DOHH2 (cell line): ENCODE measurements at regions not wholly inside any gene's neighbourhood (a gene's known extent, or its start where the extent isn't known, plus 50 kb on each side); places are given as distances from the start of the nearest gene placed in this dataset.
"Not testable (repeated sequence)": the region's sequence is repeated elsewhere in the genome, so short reads cannot be mapped to it uniquely, and the experiment has no call there.

ENCODE experiments used
- H3F3A ChIP-seq: fragments of 200-600 bp; sonication (generic), shearing (Covaris generic); 2 replicates; pipeline ENCODE4 v1.6.0; 2016; ENCODE audit warnings: antibody characterized with exemption, mild to moderate bottlenecking; ENCODE audit not compliant: control insufficient read depth, insufficient read depth
- H3K27ac ChIP-seq: fragments of 200-600 bp; sonication (generic); 2 replicates; pipeline ENCODE4 v1.5.1; 2014; ENCODE audit warnings: low read depth, mild to moderate bottlenecking, low read length, moderate library complexity
- H3K27me3 ChIP-seq: fragments of 200-600 bp; sonication (generic); 2 replicates; pipeline ENCODE4 v1.6.1; 2014; ENCODE audit warnings: mild to moderate bottlenecking, low read length, mixed read lengths; ENCODE audit not compliant: control insufficient read depth
- H3K36me3 ChIP-seq: fragments of 200-600 bp; sonication (generic); 2 replicates; pipeline ENCODE4 v1.6.1; 2014; ENCODE audit warnings: mild to moderate bottlenecking, low read length, moderate library complexity, mixed read lengths; ENCODE audit not compliant: control insufficient read depth
- H3K4me1 ChIP-seq: fragments of 200-600 bp; sonication (generic); 2 replicates; pipeline ENCODE4 v1.6.1; 2014; ENCODE audit warnings: mild to moderate bottlenecking, low read length, mixed read lengths; ENCODE audit not compliant: control insufficient read depth
- H3K4me2 ChIP-seq: fragments of 200-600 bp; sonication (generic); 2 replicates; pipeline ENCODE4 v1.6.0; 2014; ENCODE audit warnings: mild to moderate bottlenecking, low read length, moderate library complexity
- H3K4me3 ChIP-seq: fragments of 200-600 bp; sonication (generic); 2 replicates; pipeline ENCODE4 v1.5.1; 2014; ENCODE audit warnings: mild to moderate bottlenecking, low read length, mixed read lengths
- H3K79me2 ChIP-seq: fragments of 200-600 bp; sonication (generic); 2 replicates; pipeline ENCODE4 v1.6.1; 2014; ENCODE audit warnings: mild to moderate bottlenecking, low read length, mixed read lengths; ENCODE audit not compliant: control insufficient read depth
- H3K9me2 ChIP-seq: fragments of 200-600 bp; sonication (generic); replicated peaks from 2 replicates; pipeline ENCODE4 v1.6.1; 2014; ENCODE audit warnings: mild to moderate bottlenecking, low read length, mixed read lengths; ENCODE audit not compliant: control insufficient read depth
- H3K9me3 ChIP-seq: fragments of 200-600 bp; sonication (generic); 2 replicates; pipeline ENCODE4 v1.6.1; 2014; ENCODE audit warnings: antibody characterized with exemption, low read length, mixed read lengths; ENCODE audit not compliant: control insufficient read depth, insufficient read depth
- H4K20me1 ChIP-seq: fragments of 200-600 bp; sonication (generic); 2 replicates; pipeline ENCODE4 v1.6.0; 2014; ENCODE audit warnings: low read depth, mild to moderate bottlenecking, antibody characterized with exemption, low read length, moderate library complexity; ENCODE audit not compliant: control insufficient read depth, insufficient read depth
- EZH2phosphoT487 ChIP-seq: fragments of 200-600 bp; sonication (generic); IDR thresholded peaks from 2 replicates; pipeline ENCODE4 v1.6.1; 2017; ENCODE audit warnings: borderline replicate concordance, mild to moderate bottlenecking, antibody characterized with exemption, low read length, moderate library complexity, mixed read lengths
- TF ChIP-seq, protein P1 (sequence below): fragments of 200-600 bp; sonication (generic); IDR thresholded peaks from one replicate; pipeline ENCODE4 v1.5.1; 2014; ENCODE audit warnings: antibody characterized with exemption, mild to moderate bottlenecking, low read depth, low read length; ENCODE audit not compliant: poor library complexity, severe bottlenecking

DNA sequence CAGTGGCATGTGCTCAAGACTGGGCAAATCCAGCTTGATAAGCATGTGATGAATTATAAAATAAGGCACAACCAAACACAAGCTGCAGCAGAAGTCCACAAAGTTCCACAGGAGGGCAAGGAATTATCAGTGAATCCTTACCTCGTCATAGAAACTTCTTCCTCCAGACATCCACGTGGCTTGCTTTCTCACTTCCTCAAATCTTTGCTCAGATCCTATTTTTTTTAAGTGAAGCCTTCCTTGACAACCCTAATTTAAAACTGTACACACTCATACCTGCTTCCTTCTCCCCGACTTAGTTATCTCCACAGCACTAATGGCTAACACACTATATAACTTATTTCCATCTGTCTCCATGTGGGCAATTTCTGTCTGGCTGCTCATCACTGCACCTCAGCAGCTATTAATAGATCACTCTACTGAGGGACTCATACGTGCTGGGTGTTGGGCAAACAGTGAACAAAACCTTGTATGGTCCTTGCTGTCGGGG lies 320.7 kb downstream of the KLF13 start:
- not testable (repeated sequence) for H3K4me1 ChIP-seq, H3K27me3 ChIP-seq, H4K20me1 ChIP-seq, H3K27ac ChIP-seq, H3K9me2 ChIP-seq, H3K79me2 ChIP-seq, H3F3A ChIP-seq, H3K4me3 ChIP-seq, H3K36me3 ChIP-seq, H3K4me2 ChIP-seq, H3K9me3 ChIP-seq

- not testable (repeated sequence) for H3K9me3 ChIP-seq, H3K4me1 ChIP-seq, H3K27me3 ChIP-seq, H3K9me2 ChIP-seq, H3K4me2 ChIP-seq, H3K36me3 ChIP-seq, H3K27ac ChIP-seq, H3K79me2 ChIP-seq, H3F3A ChIP-seq, H3K4me3 ChIP-seq, H4K20me1 ChIP-seq
Observed at GRCh38 chr15:31649634-31650033, 323.0 kb downstream of the KLF13 start.

- H3K27me3 ChIP-seq, H3K9me2 ChIP-seq, H3K27ac ChIP-seq, H3K4me3 ChIP-seq, H3K4me1 ChIP-seq, H3K79me2 ChIP-seq, H4K20me1 ChIP-seq, H3F3A ChIP-seq, H3K4me2 ChIP-seq, H3K36me3 ChIP-seq, H3K9me3 ChIP-seq: not testable (repeated sequence)
Observed at GRCh38 chr15:31650055-31650701, 323.5 kb downstream of the KLF13 start.

DNA sequence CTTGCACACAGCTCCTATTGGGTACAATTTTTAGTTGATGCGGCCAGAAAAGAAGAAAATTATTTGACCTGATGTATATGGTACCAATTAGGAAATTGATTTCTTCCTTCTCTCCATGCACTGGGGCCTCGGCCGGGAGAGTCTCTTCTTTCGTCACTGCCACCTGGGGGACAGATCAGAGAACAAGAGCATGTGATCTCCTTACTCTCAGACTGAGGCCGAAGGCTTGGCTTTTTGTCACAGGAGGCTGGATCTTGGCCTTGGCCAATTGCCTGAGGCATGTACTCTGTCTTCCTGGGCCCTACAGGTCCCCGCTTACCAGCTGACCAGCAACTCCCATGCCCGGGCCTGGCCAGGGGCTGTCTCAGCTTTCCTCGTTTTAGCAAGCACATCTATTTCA lies 330.3 kb downstream of the KLF13 start:
- not testable (repeated sequence) for H3K4me2 ChIP-seq, H3K27ac ChIP-seq, H3K4me3 ChIP-seq, H3K9me2 ChIP-seq, H3K4me1 ChIP-seq, H3K27me3 ChIP-seq, H3K36me3 ChIP-seq, H4K20me1 ChIP-seq, H3K79me2 ChIP-seq, H3K9me3 ChIP-seq, H3F3A ChIP-seq

- Histone ChIP-seq H3F3A (no peaks in the 10 kb centered on the region), H3K4me2 (no peak overlapping the region)
Observed at GRCh38 chr15:31660816-31661215, 334.2 kb downstream of the KLF13 start.

GRCh38 chr15:31665732-31666131 lies 339.1 kb downstream of the KLF13 start:
- H3F3A ChIP-seq, H3K9me2 ChIP-seq, H3K9me3 ChIP-seq, H4K20me1 ChIP-seq, H3K79me2 ChIP-seq, H3K36me3 ChIP-seq, H3K27ac ChIP-seq, H3K4me2 ChIP-seq, H3K4me1 ChIP-seq, H3K27me3 ChIP-seq, H3K4me3 ChIP-seq: not testable (repeated sequence)

More at GRCh38 chr15:31660816-31661215, 334.2 kb downstream of the KLF13 start:
- Histone ChIP-seq H3K4me3 (no peak overlapping the region), H3K9me2 (no peaks in the 10 kb centered on the region), H3K27me3 (no peaks in the 10 kb centered on the region), H3K79me2 (no peaks in the 10 kb centered on the region), H3K4me1 (no peaks in the 10 kb centered on the region), H3K27ac (no peak overlapping the region), H3K9me3 (no peaks in the 10 kb centered on the region), H4K20me1 (no peaks in the 10 kb centered on the region), H3K36me3 (no peaks in the 10 kb centered on the region)
- TF ChIP-seq EZH2phosphoT487: no peak
- TF ChIP-seq, protein P1, sequence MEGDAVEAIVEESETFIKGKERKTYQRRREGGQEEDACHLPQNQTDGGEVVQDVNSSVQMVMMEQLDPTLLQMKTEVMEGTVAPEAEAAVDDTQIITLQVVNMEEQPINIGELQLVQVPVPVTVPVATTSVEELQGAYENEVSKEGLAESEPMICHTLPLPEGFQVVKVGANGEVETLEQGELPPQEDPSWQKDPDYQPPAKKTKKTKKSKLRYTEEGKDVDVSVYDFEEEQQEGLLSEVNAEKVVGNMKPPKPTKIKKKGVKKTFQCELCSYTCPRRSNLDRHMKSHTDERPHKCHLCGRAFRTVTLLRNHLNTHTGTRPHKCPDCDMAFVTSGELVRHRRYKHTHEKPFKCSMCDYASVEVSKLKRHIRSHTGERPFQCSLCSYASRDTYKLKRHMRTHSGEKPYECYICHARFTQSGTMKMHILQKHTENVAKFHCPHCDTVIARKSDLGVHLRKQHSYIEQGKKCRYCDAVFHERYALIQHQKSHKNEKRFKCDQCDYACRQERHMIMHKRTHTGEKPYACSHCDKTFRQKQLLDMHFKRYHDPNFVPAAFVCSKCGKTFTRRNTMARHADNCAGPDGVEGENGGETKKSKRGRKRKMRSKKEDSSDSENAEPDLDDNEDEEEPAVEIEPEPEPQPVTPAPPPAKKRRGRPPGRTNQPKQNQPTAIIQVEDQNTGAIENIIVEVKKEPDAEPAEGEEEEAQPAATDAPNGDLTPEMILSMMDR: no peak

DNA sequence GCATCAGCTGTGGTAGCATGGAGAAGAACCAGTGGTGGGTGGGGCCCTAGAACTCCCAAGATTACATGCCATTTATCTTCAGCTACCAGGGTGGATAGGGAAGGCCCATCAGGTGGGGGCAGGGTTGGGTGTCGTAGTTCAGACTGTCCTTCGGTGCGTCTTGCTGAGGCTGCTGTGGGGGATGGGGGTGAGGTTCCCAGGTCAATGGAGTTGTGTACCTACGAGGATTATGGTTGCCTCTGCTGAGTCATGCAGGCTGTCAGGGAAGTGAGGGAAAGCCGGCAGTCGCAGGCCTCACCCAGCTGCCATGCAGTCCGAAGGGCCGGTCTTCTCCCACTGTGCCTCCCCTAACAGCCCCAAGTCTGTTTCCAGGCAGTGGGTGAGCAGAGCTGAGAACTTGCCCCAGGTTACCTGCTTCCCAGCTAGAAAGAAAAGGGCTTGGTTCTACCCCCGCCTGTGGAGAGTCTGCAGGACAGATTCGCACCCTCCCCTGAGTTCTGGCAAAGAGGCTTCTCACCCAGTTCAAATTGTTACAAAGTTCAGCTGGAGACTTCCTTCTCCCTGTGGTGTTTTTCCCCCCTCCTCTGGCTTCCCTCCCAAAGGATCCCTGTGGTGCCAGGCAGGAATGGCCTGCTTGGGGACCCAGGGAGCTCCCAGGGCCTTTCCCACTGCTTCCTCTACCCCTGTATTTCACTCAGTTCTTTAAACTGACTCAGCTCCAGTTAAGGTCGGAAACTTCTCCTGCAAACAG lies 342.7 kb downstream of the KLF13 start:
- H3K4me2 ChIP-seq, H3K9me3 ChIP-seq, H3K27me3 ChIP-seq, H4K20me1 ChIP-seq, H3K79me2 ChIP-seq, H3K4me3 ChIP-seq, H3K27ac ChIP-seq, H3K9me2 ChIP-seq, H3K4me1 ChIP-seq, H3K36me3 ChIP-seq, H3F3A ChIP-seq: not testable (repeated sequence)
